Left lung (tissue), 4 donors: ENCODE measurements at regions not wholly inside any gene's neighbourhood (a gene's known extent, or its start where the extent isn't known, plus 50 kb on each side); places are given as distances from the start of the nearest gene placed in this dataset.

Experiments used
- ATAC-seq: fragments of 200-7000 bp; cut with Tn5 transposase; one replicate; pipeline ENCODE4 v1.9.1; 2020; ENCODE audit warnings: moderate library complexity
- DNase-seq, 4 donors: peaks; one replicate each; pipeline ENCODE4 v3.0.0-alpha.2; 2013 to 2020
- H3K27ac ChIP-seq, 2 donors: fragments of 200-600 bp; sonication (generic) in 1 of 2; one replicate each; pipeline versions ENCODE4 v1.5.0 to v1.8.0; 2020 to 2021
- H3K27me3 ChIP-seq, 2 donors: fragments of 200-600 bp; sonication (generic) in 1 of 2; one replicate each; pipeline versions ENCODE4 v1.5.0 to v1.8.0; 2020 to 2021
- H3K36me3 ChIP-seq, 2 donors: fragments of 200-600 bp; sonication (generic) in 1 of 2; one replicate each; pipeline versions ENCODE4 v1.5.0 to v1.8.0; 2020 to 2021
- H3K4me1 ChIP-seq, 2 donors: fragments of 200-600 bp; one replicate each; pipeline ENCODE4 v1.8.0; 2021
- H3K4me3 ChIP-seq, 2 donors: fragments of 200-600 bp; sonication (generic) in 1 of 2; one replicate each; pipeline versions ENCODE4 v1.5.0 to v1.8.0; 2020 to 2021; ENCODE audit warnings: mild to moderate bottlenecking in 1 of 2
- H3K9me3 ChIP-seq, 2 donors: fragments of 200-600 bp; sonication (generic) in 1 of 2; one replicate each; pipeline versions ENCODE4 v1.5.0 to v1.8.0; 2020 to 2021
- CTCF ChIP-seq, 2 donors: fragments of 200-600 bp; sonication (generic) in 1 of 2; IDR thresholded peaks; one replicate each; pipeline versions ENCODE4 v1.5.0 to v1.8.0; 2021; ENCODE audit warnings: antibody characterized with exemption in 2 of 2
- intact Hi-C, 2 donors: fragments of 100-400 bp; cut with DNase I; formaldehyde crosslinking; loops; one replicate each; pipeline versions ENCODE4 v1.11.2 to v1.14.2; 2022
- donor health status: DM: no; HTN: yes; CAD: no.
- donor health status: DM: no; HTN: no; CAD: no.

GRCh38 chr18:4888251-4889040 is 308.6 kb downstream of the AKAIN1 start:
- DNase-seq (no peak), ATAC-seq (no peak)
- no peak for TF ChIP-seq CTCF (IDR thresholded peaks at IDR 0.05)
- Histone ChIP-seq H3K4me1 (no peaks in the 10 kb centered on the region), H3K27me3 (no peaks in the 10 kb centered on the region), H3K9me3 (peaks cover 0 to 40% of the 10 kb centered on the region in 2 donors), H3K36me3 (no peaks in the 10 kb centered on the region), H3K4me3 (no peak overlapping the region), H3K27ac (no peak overlapping the region)
- intact Hi-C loops: no loop called here

- DNase-seq (no peak), ATAC-seq (no peak)
- no peak overlapping the region for H3K27ac ChIP-seq
- H3K4me1 ChIP-seq: no peaks in the 10 kb centered on the region
- H3K36me3 ChIP-seq: no peaks in the 10 kb centered on the region
- TF ChIP-seq CTCF (IDR thresholded peaks at IDR 0.05): no peak
- peaks cover 0 to 29% of the 10 kb centered on the region in 2 donors for H3K9me3 ChIP-seq
- H3K27me3 ChIP-seq: no peaks in the 10 kb centered on the region
- intact Hi-C loops: no loop called here
- H3K4me3 ChIP-seq: no peak overlapping the region
These were observed 318.6 kb downstream of the AKAIN1 start for GRCh38 chr18:4878480-4878879.

- Histone ChIP-seq H3K27ac (no peak overlapping the region), H3K4me1 (no peaks in the 10 kb centered on the region), H3K36me3 (no peaks in the 10 kb centered on the region), H3K27me3 (no peaks in the 10 kb centered on the region), H3K9me3 (peaks cover 0 to 38% of the 10 kb centered on the region in 2 donors), H3K4me3 (no peak overlapping the region)
- no peak for DNase-seq
- intact Hi-C loops: no loop called here
- TF ChIP-seq CTCF (IDR thresholded peaks at IDR 0.05): no peak
- no peak for ATAC-seq
These were observed 325.9 kb downstream of the AKAIN1 start for GRCh38 chr18:4871197-4871596.

GRCh38 chr18:4870177-4870773 is 326.8 kb downstream of the AKAIN1 start:
- ATAC-seq (no peak), DNase-seq (no peak)
- Histone ChIP-seq H3K27ac (no peak overlapping the region), H3K4me3 (no peak overlapping the region), H3K36me3 (no peaks in the 10 kb centered on the region), H3K9me3 (peaks cover 0 to 38% of the 10 kb centered on the region in 2 donors), H3K27me3 (no peaks in the 10 kb centered on the region), H3K4me1 (no peaks in the 10 kb centered on the region)
- no peak for TF ChIP-seq CTCF (IDR thresholded peaks at IDR 0.05)
- intact Hi-C loops: no loop called here

GRCh38 chr18:4869155-4869554 is 327.9 kb downstream of the AKAIN1 start:
- DNase-seq: no peak
- no peak for ATAC-seq

More at GRCh38 chr18:4869155-4869554, 327.9 kb downstream of the AKAIN1 start:
- peaks cover 0 to 32% of the 10 kb centered on the region in 2 donors for H3K9me3 ChIP-seq
- TF ChIP-seq CTCF (IDR thresholded peaks at IDR 0.05): no peak
- no peaks in the 10 kb centered on the region for H3K4me1 ChIP-seq
- H3K4me3 ChIP-seq: no peak overlapping the region
- no peaks in the 10 kb centered on the region for H3K27me3 ChIP-seq
- no peaks in the 10 kb centered on the region for H3K36me3 ChIP-seq
- H3K27ac ChIP-seq: no peak overlapping the region
- intact Hi-C loops: no loop called here
